ENCODE measurements at regions not wholly inside any gene's neighbourhood (a gene's known extent, or its start where the extent isn't known, plus 50 kb on each side); places are given as distances from the start of the nearest gene placed in this dataset.

DNA sequence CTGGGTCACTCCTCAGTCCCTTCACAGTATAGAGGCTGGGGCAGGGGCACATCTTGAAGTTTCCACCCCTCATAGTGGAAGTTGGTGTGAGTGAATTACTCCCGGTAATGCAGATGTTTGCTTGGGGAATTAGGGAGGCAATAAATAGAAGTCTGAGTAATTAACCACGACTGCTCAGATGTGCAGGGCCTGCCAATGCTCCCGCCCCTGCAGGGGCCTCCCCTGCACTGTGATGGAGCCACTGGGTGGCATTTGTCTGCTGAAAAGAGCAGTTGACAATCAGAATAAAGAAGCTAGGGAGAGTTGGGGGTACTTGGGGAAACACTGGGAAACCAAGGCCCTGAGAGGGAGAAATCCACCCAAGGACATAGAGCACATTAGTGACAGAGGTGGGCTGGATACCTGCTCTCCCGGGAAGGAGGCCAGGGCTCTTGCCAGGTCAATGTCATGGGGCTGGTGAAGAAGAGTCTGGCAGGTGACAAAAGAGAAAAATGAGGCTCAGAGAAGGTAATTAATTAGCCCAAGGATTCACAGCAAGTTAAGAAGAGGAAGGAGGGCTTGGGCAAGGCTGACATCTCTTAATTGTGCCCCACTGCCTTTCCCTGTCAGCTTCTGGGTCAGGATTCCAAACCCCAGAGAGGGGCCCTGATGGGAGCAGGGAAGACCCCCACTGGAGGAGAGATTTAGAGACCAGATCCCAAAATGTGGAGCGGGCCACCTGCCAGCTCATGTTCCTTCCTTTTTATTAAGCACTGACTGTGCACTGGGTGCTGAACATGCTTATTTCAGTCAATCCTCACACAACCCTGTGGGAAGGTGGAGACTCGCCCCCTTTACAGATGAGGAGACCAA is 436.2 kb downstream of the MATN1 start:
- no peak overlapping the region for H3K4me3 ChIP-seq (replicated peaks in 1 of 3; ENCODE audit: insufficient read depth in 1 of 3, low read depth in 2 of 3, low read length in 3 of 3)
- no peak overlapping the region for H2AFZ ChIP-seq (ENCODE audit: low read length)
- WGBS (ENCODE audit: low lambda C conversion rate): 0% methylated on average over 5 of the region's 6 CpGs
- H3K27me3 ChIP-seq (ENCODE audit: control insufficient read depth in 1 of 2, insufficient read depth in 2 of 2, low read length in 2 of 2): no peaks in the 10 kb centered on the region
- H3K79me2 ChIP-seq (ENCODE audit: insufficient read depth, low read length): no peaks in the 10 kb centered on the region
- no peaks in the 10 kb centered on the region for H3K4me1 ChIP-seq (ENCODE audit: insufficient read depth, low read length)
- FAIRE-seq (no peak), DNase-seq (ENCODE audit: low spot score) (no peak), ATAC-seq (no peak)
- no peaks in the 10 kb centered on the region for H3K36me3 ChIP-seq (replicated peaks in 1 of 2; ENCODE audit: control insufficient read depth in 1 of 2, insufficient read depth in 2 of 2, low read length in 2 of 2)
- intact Hi-C loops (cut with micrococcal nuclease; ENCODE audit: unreplicated experiment): no loop called here
- no TSS peak for BruUV-seq (replicated peaks)
- no peaks in the 10 kb centered on the region for H3K9me3 ChIP-seq (ENCODE audit: low read length)
- POLR2A ChIA-PET: no interaction called here
- in situ Hi-C loops (cut with HindIII; ENCODE audit: extremely low pct_ligation_motif_present, low pct_unique_long_range_greater_than_20kb): no loop called here
- H3K27ac ChIP-seq (ENCODE audit: extremely low read length, insufficient read depth, low read length): no peak overlapping the region
- CTCF ChIA-PET (ENCODE audit: low intra/inter-chr PET ratio, low total read pairs): no interaction called here
- H3K9ac ChIP-seq (ENCODE audit: insufficient read depth, low read depth, low read length): no peak overlapping the region
- H3K4me2 ChIP-seq (ENCODE audit: low read depth, low read length): no peak overlapping the region
- no peaks in the 10 kb centered on the region for H4K20me1 ChIP-seq (ENCODE audit: insufficient read depth, low read length)
- TF ChIP-seq, protein P1, sequence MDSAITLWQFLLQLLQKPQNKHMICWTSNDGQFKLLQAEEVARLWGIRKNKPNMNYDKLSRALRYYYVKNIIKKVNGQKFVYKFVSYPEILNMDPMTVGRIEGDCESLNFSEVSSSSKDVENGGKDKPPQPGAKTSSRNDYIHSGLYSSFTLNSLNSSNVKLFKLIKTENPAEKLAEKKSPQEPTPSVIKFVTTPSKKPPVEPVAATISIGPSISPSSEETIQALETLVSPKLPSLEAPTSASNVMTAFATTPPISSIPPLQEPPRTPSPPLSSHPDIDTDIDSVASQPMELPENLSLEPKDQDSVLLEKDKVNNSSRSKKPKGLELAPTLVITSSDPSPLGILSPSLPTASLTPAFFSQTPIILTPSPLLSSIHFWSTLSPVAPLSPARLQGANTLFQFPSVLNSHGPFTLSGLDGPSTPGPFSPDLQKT (CRISPR knock-in tag; IDR thresholded peaks at IDR 0.05; ENCODE audit: borderline replicate concordance): no peak
- no peak for TF ChIP-seq ZBTB42 (CRISPR knock-in tag; IDR thresholded peaks at IDR 0.05)
- TF ChIP-seq, protein P2, sequence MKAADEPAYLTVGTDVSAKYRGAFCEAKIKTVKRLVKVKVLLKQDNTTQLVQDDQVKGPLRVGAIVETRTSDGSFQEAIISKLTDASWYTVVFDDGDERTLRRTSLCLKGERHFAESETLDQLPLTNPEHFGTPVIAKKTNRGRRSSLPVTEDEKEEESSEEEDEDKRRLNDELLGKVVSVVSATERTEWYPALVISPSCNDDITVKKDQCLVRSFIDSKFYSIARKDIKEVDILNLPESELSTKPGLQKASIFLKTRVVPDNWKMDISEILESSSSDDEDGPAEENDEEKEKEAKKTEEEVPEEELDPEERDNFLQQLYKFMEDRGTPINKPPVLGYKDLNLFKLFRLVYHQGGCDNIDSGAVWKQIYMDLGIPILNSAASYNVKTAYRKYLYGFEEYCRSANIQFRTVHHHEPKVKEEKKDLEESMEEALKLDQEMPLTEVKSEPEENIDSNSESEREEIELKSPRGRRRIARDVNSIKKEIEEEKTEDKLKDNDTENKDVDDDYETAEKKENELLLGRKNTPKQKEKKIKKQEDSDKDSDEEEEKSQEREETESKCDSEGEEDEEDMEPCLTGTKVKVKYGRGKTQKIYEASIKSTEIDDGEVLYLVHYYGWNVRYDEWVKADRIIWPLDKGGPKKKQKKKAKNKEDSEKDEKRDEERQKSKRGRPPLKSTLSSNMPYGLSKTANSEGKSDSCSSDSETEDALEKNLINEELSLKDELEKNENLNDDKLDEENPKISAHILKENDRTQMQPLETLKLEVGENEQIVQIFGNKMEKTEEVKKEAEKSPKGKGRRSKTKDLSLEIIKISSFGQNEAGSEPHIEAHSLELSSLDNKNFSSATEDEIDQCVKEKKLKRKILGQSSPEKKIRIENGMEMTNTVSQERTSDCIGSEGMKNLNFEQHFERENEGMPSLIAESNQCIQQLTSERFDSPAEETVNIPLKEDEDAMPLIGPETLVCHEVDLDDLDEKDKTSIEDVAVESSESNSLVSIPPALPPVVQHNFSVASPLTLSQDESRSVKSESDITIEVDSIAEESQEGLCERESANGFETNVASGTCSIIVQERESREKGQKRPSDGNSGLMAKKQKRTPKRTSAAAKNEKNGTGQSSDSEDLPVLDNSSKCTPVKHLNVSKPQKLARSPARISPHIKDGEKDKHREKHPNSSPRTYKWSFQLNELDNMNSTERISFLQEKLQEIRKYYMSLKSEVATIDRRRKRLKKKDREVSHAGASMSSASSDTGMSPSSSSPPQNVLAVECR (CRISPR knock-in tag; IDR thresholded peaks at IDR 0.05; ENCODE audit: borderline replicate concordance): no peak
- no peak for TF ChIP-seq ZNF562 (CRISPR knock-in tag; IDR thresholded peaks at IDR 0.05; ENCODE audit: borderline replicate concordance)
- no peak for TF ChIP-seq REST (IDR thresholded peaks at IDR 0.05; ENCODE audit: borderline replicate concordance in 1 of 2, low read depth in 1 of 2, low read length in 2 of 2)
- TF ChIP-seq ZFP36L2 (CRISPR knock-in tag; IDR thresholded peaks at IDR 0.05): no peak
- TF ChIP-seq ZNF496 (CRISPR knock-in tag; IDR thresholded peaks at IDR 0.05; ENCODE audit: insufficient replicate concordance): no peak
- TF ChIP-seq SATB2 (CRISPR knock-in tag; IDR thresholded peaks at IDR 0.05): no peak
- no peak for TF ChIP-seq MNT (IDR thresholded peaks at IDR 0.05)
- no peak for TF ChIP-seq ZBTB3 (CRISPR knock-in tag; IDR thresholded peaks at IDR 0.05; ENCODE audit: borderline replicate concordance, low read depth)
